Smooth muscle cell (in vitro differentiated cells): ENCODE measurements at regions not wholly inside any gene's neighbourhood (a gene's known extent, or its start where the extent isn't known, plus 50 kb on each side); places are given as distances from the start of the nearest gene placed in this dataset.

Experiments
- DNase-seq: peaks from one replicate; lab custom pipeline; 2025; ENCODE audit not compliant: unreplicated experiment; lab: John Stamatoyannopoulos, UW
- H2AFZ ChIP-seq: fragments of 200-600 bp; sonication (generic); 2 replicates; pipeline ENCODE4 v1.6.0; 2016; ENCODE audit warnings: antibody characterized with exemption, low read depth, mild to moderate bottlenecking
- H3F3A ChIP-seq: fragments of 200-600 bp; sonication (generic); 2 replicates; pipeline ENCODE4 v1.6.0; 2017; ENCODE audit warnings: antibody characterized with exemption, low read depth
- H3K27ac ChIP-seq: fragments of 200-600 bp; sonication (generic); 2 replicates; pipeline ENCODE4 v1.5.1; 2016; ENCODE audit warnings: low read depth, mild to moderate bottlenecking
- H3K27me3 ChIP-seq: fragments of 200-600 bp; sonication (generic); 2 replicates; pipeline ENCODE4 v1.6.1; 2016; ENCODE audit warnings: low read depth, mild to moderate bottlenecking
- H3K36me3 ChIP-seq: fragments of 200-600 bp; sonication (generic); 2 replicates; pipeline ENCODE4 v1.5.1; 2016; ENCODE audit warnings: low read depth
- H3K4me1 ChIP-seq: fragments of 200-600 bp; sonication (generic); 2 replicates; pipeline ENCODE4 v1.5.1; 2016; ENCODE audit warnings: low read depth
- H3K4me2 ChIP-seq: fragments of 200-600 bp; sonication (generic); 2 replicates; pipeline ENCODE4 v1.6.0; 2016; ENCODE audit warnings: mild to moderate bottlenecking
- H3K4me3 ChIP-seq: fragments of 200-600 bp; sonication (generic); 2 replicates; pipeline ENCODE4 v1.5.1; 2016; ENCODE audit warnings: mild to moderate bottlenecking
- H3K79me2 ChIP-seq: fragments of 200-600 bp; sonication (generic); 2 replicates; pipeline ENCODE4 v1.6.0; 2016; ENCODE audit warnings: low read depth, mild to moderate bottlenecking
- H3K9ac ChIP-seq: fragments of 200-600 bp; sonication (generic); 2 replicates; pipeline ENCODE4 v1.6.0; 2016; ENCODE audit warnings: low read depth
- H3K9me3 ChIP-seq: fragments of 200-600 bp; sonication (generic); replicated peaks from 2 replicates; pipeline ENCODE4 v1.5.1; 2016; ENCODE audit warnings: low read depth
- H4K20me1 ChIP-seq: fragments of 200-600 bp; sonication (generic); 2 replicates; pipeline ENCODE4 v1.6.0; 2016; ENCODE audit warnings: low read depth
- CTCF ChIP-seq: fragments of 200-600 bp; sonication (generic); IDR thresholded peaks from 2 replicates; pipeline ENCODE4 v1.5.1; 2017; ENCODE audit warnings: borderline replicate concordance, mild to moderate bottlenecking, antibody characterized with exemption; ENCODE audit not compliant: insufficient read depth, poor library complexity, severe bottlenecking
- WGBS: methylation state at CpG from one replicate; pipeline ENCODE4 v1.1.7; 2016; ENCODE audit warnings: low lambda C conversion rate; 5-methylcytosine and 5-hydroxymethylcytosine counted together

GRCh38 chr5:144577676-144578075 lies 407.0 kb downstream of the KCTD16 start:
- Histone ChIP-seq H3K79me2 (no peaks in the 10 kb centered on the region), H3K4me1 (peaks cover 5% of the 10 kb centered on the region), H3K9ac (no peak overlapping the region), H3K27ac (no peak overlapping the region), H3K9me3 (no peaks in the 10 kb centered on the region), H2AFZ (no peak overlapping the region), H3K36me3 (no peaks in the 10 kb centered on the region), H3K4me2 (no peak overlapping the region), H3F3A (no peaks in the 10 kb centered on the region), H3K4me3 (no peak overlapping the region), H3K27me3 (no peaks in the 10 kb centered on the region), H4K20me1 (no peaks in the 10 kb centered on the region)
- WGBS = 87% methylated on average over 3 of the region's 3 CpGs
- TF ChIP-seq CTCF = no peak
- no peak for DNase-seq

- Histone ChIP-seq H3K4me3 (no peak overlapping the region), H3F3A (no peaks in the 10 kb centered on the region), H3K79me2 (no peaks in the 10 kb centered on the region), H4K20me1 (no peaks in the 10 kb centered on the region), H3K9me3 (no peaks in the 10 kb centered on the region), H2AFZ (no peak overlapping the region), H3K9ac (no peak overlapping the region), H3K27ac (no peak overlapping the region), H3K4me1 (no peaks in the 10 kb centered on the region), H3K4me2 (no peak overlapping the region), H3K27me3 (no peaks in the 10 kb centered on the region), H3K36me3 (no peaks in the 10 kb centered on the region)
- DNase-seq = no peak
- TF ChIP-seq CTCF = no peak
- WGBS = 93% methylated on average over 1 of the region's 1 CpG
Observed at GRCh38 chr5:144575736-144576135, 405.1 kb downstream of the KCTD16 start.

- peak overlapping the region; percentile 64 for H3K27ac ChIP-seq
Observed at GRCh38 chr5:144567421-144567780, 396.7 kb downstream of the KCTD16 start.

More at GRCh38 chr5:144567421-144567780, 396.7 kb downstream of the KCTD16 start:
- Histone ChIP-seq H3F3A (peaks cover 12% of the 10 kb centered on the region), H3K4me1 (no peaks in the 10 kb centered on the region), H3K27me3 (no peaks in the 10 kb centered on the region), H3K9me3 (peaks cover 5% of the 10 kb centered on the region), H3K4me2 (peak overlapping the region; percentile 61), H3K36me3 (no peaks in the 10 kb centered on the region), H3K79me2 (no peaks in the 10 kb centered on the region), H2AFZ (no peak overlapping the region), H3K9ac (no peak overlapping the region), H4K20me1 (no peaks in the 10 kb centered on the region), H3K4me3 (no peak overlapping the region)
- WGBS = 43% methylated on average over 2 of the region's 2 CpGs
- no peak for DNase-seq
- no peak for TF ChIP-seq CTCF
